NCI-H1092 (cell line): ENCODE measurements at regions not wholly inside any gene's neighbourhood (a gene's known extent, or its start where the extent isn't known, plus 50 kb on each side); places are given as distances from the start of the nearest gene placed in this dataset.

ENCODE experiments used
- DNase-seq: peaks from one replicate; lab custom pipeline; 2025; lab: John Stamatoyannopoulos, UW

GRCh38 chr12:13841358-13841757 is 140.0 kb downstream of the GRIN2B start:
- no peak for DNase-seq

- DNase-seq, result no peak
Observed at GRCh38 chr12:13839365-13840336, 141.8 kb downstream of the GRIN2B start.

GRCh38 chr12:13836099-13836498 is 145.3 kb downstream of the GRIN2B start:
- DNase-seq, result no peak

- no peak for DNase-seq
Observed at GRCh38 chr12:13835652-13836051, 145.8 kb downstream of the GRIN2B start.

GRCh38 chr12:13834241-13834640 is 147.2 kb downstream of the GRIN2B start:
- DNase-seq, result no peak

- no peak for DNase-seq
Observed at GRCh38 chr12:13817131-13817530, 164.3 kb downstream of the GRIN2B start.

GRCh38 chr12:13816394-13816793 is 165.0 kb downstream of the GRIN2B start:
- DNase-seq, result no peak

GRCh38 chr12:13812168-13812567 is 169.2 kb downstream of the GRIN2B start:
- DNase-seq, result no peak

- DNase-seq, result no peak
Observed at GRCh38 chr12:13811061-13811460, 170.3 kb downstream of the GRIN2B start.

- no peak for DNase-seq
Observed at GRCh38 chr12:13805041-13805440, 176.4 kb downstream of the GRIN2B start.

- no peak for DNase-seq
Observed at GRCh38 chr12:13801543-13801942, 179.9 kb downstream of the GRIN2B start.

GRCh38 chr12:13799574-13799973 is 181.8 kb downstream of the GRIN2B start:
- no peak for DNase-seq

GRCh38 chr12:13798162-13798561 is 183.2 kb downstream of the GRIN2B start:
- no peak for DNase-seq

- DNase-seq, result no peak
Observed at GRCh38 chr12:13794706-13795105, 186.7 kb downstream of the GRIN2B start.

GRCh38 chr12:13790317-13790716 is 191.1 kb downstream of the GRIN2B start:
- no peak for DNase-seq

GRCh38 chr12:13788626-13789025 is 192.8 kb downstream of the GRIN2B start:
- DNase-seq, result no peak

GRCh38 chr12:13786646-13787045 is 194.8 kb downstream of the GRIN2B start:
- no peak for DNase-seq

GRCh38 chr12:13784504-13784903 is 196.9 kb downstream of the GRIN2B start:
- DNase-seq, result no peak

GRCh38 chr12:13780453-13780852 is 200.9 kb downstream of the GRIN2B start:
- no peak for DNase-seq

GRCh38 chr12:13777374-13777773 is 204.0 kb downstream of the GRIN2B start:
- no peak for DNase-seq

- no peak for DNase-seq
Observed at GRCh38 chr12:13772264-13772663, 209.1 kb downstream of the GRIN2B start.

- no peak for DNase-seq
Observed at GRCh38 chr12:13770576-13770975, 210.8 kb downstream of the GRIN2B start.

GRCh38 chr12:13769966-13770365 is 211.4 kb downstream of the GRIN2B start:
- DNase-seq, result no peak

- DNase-seq, result no peak
Observed at GRCh38 chr12:13769273-13769672, 212.1 kb downstream of the GRIN2B start.
